PFSK-1 (cell line): ENCODE measurements at regions not wholly inside any gene's neighbourhood (a gene's known extent, or its start where the extent isn't known, plus 50 kb on each side); places are given as distances from the start of the nearest gene placed in this dataset.

Experiments used
- FOXP2 ChIP-seq: optimal IDR thresholded peaks from 2 replicates; pipeline ENCODE3; 2011; ENCODE audit warnings: borderline replicate concordance, control low read depth, inconsistent platforms; ENCODE audit not compliant: insufficient read depth; ENCODE audit errors: extremely low read length, extremely low read depth
- POLR2AphosphoS5 ChIP-seq: IDR thresholded peaks from 2 replicates; pipeline ENCODE4 v1.6.1; 2012; ENCODE audit warnings: low read depth, mild to moderate bottlenecking, control low read depth, low read length, moderate library complexity
- SIN3A ChIP-seq: IDR thresholded peaks from 2 replicates; pipeline ENCODE4 v1.6.1; 2012; ENCODE audit warnings: mild to moderate bottlenecking, low read length, moderate library complexity, borderline replicate concordance; ENCODE audit not compliant: insufficient read depth
- TAF1 ChIP-seq: IDR thresholded peaks from 2 replicates; pipeline ENCODE4 v1.6.1; 2012; ENCODE audit warnings: low read length, control low read depth, borderline replicate concordance; ENCODE audit not compliant: insufficient read depth
- TF ChIP-seq, protein P1 (sequence below), 2 experiments: IDR thresholded peaks; 2 replicates each; pipeline versions ENCODE4 v1.6.1 to v1.8.0; 2011 to 2012; ENCODE audit warnings: low read depth in 2 of 2, low read length in 2 of 2, control low read depth in 1 of 2, inconsistent platforms in 1 of 2, mild to moderate bottlenecking in 1 of 2, moderate library complexity in 1 of 2; ENCODE audit not compliant: insufficient read depth in 1 of 2

DNA sequence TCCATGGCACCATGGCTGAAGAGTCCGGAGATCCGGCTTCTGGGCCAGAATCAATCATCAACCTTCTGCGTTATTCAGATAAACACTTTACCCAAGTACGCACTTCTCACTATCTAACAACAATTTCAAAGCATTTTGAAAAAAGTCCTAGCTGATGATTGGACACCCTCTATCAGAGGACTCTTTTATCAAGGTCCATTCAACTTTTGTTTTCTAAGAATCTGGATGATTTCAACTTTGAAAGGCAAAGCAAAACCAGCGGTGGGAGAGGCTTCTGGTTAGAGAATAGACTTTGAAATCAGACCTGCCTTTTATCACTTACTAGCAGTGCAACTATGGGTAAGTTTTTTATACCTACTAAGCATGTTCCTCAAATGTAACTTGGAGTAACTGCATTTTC lies 293.6 kb upstream of the TNP1 start:
- TF ChIP-seq TAF1, result no peak
- TF ChIP-seq POLR2AphosphoS5, result no peak
- TF ChIP-seq, protein P1, sequence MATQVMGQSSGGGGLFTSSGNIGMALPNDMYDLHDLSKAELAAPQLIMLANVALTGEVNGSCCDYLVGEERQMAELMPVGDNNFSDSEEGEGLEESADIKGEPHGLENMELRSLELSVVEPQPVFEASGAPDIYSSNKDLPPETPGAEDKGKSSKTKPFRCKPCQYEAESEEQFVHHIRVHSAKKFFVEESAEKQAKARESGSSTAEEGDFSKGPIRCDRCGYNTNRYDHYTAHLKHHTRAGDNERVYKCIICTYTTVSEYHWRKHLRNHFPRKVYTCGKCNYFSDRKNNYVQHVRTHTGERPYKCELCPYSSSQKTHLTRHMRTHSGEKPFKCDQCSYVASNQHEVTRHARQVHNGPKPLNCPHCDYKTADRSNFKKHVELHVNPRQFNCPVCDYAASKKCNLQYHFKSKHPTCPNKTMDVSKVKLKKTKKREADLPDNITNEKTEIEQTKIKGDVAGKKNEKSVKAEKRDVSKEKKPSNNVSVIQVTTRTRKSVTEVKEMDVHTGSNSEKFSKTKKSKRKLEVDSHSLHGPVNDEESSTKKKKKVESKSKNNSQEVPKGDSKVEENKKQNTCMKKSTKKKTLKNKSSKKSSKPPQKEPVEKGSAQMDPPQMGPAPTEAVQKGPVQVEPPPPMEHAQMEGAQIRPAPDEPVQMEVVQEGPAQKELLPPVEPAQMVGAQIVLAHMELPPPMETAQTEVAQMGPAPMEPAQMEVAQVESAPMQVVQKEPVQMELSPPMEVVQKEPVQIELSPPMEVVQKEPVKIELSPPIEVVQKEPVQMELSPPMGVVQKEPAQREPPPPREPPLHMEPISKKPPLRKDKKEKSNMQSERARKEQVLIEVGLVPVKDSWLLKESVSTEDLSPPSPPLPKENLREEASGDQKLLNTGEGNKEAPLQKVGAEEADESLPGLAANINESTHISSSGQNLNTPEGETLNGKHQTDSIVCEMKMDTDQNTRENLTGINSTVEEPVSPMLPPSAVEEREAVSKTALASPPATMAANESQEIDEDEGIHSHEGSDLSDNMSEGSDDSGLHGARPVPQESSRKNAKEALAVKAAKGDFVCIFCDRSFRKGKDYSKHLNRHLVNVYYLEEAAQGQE (IDR thresholded peaks at IDR 0.05; ENCODE audit: insufficient read depth in 1 of 2, low read depth in 2 of 2, low read length in 2 of 2), result no peak
- TF ChIP-seq FOXP2, result no peak
- TF ChIP-seq SIN3A, result no peak

DNA sequence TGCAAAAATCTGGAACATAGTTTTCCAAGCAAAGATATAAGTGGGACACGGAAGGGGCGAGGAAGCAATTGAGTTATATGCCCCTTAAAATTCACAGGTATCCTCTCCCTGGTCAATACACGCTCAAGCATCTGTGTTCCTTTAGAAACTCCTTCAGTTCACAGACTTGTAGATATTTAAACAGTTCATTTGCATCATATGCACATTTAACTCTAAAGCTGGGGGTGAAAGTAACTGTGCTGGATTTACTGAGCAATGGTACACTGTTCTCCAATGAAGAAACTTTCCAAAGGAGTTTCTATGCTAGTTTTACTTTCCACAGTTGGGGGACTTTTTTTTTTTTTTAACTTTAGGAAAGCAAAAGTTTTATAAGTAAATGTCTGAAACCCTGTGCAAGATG lies 293.0 kb upstream of the TNP1 start:
- TF ChIP-seq POLR2AphosphoS5 (no peak), TAF1 (no peak)
- TF ChIP-seq, protein P1 (IDR thresholded peaks at IDR 0.05; ENCODE audit: insufficient read depth in 1 of 2, low read depth in 2 of 2, low read length in 2 of 2), result no peak

DNA sequence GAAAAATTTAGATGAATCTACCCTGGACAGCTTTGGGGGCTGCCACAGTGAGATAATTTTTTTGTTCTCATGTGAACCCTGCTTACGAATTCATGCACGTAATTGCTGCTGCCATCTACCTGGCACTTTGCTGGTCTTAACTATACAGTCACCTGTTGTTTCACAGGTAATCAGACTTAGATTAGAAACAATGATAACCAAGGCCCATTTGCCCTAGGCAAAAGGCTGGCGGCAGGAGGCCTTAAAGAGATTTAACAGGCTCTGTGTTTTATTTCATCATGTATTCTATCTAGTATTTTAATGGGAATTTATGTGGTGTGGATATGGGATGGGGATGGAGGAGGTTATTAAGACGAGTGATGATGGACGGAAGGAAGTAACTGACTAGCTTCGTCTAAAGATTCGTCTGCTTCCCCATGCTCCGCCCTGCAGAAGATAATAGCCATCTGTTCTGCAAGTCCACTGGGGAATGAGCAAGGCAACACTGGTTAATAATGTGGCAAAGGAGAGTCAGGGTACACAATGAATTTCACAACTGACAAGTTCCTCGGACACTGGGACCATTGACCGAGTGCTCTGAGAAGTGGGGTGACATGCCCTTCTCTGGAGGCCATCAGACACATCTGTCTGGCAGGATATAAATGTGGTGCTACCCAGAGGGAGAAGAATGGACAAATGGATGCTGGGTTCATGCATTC lies 291.8 kb upstream of the TNP1 start:
- TF ChIP-seq FOXP2 (no peak), POLR2AphosphoS5 (no peak), TAF1 (no peak), SIN3A (no peak)
- TF ChIP-seq, protein P1 (IDR thresholded peaks at IDR 0.05; ENCODE audit: insufficient read depth in 1 of 2, low read depth in 2 of 2, low read length in 2 of 2), result no peak

DNA sequence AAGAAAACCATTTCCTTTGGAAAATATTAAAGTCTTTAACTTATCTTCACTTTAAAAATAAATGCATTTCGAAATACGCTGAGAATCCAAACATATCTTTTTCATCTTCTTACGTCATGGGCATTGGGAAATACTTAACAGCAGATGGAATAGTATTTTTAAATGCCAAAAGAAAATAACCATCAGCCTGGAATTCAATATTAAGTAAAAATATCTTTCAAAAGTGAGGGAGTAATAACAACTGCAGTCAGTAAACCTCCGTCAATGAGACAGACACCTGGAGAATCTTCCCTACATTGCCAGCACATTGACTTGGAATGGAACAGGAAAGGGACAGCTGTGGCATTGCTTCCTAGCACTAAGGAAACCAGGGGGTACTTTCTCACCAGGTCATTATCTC lies 290.4 kb upstream of the TNP1 start:
- no peak for TF ChIP-seq SIN3A
- no peak for TF ChIP-seq POLR2AphosphoS5
- TF ChIP-seq, protein P1 (IDR thresholded peaks at IDR 0.05; ENCODE audit: insufficient read depth in 1 of 2, low read depth in 2 of 2, low read length in 2 of 2), result no peak
- TF ChIP-seq FOXP2, result no peak
- TF ChIP-seq TAF1, result no peak

DNA sequence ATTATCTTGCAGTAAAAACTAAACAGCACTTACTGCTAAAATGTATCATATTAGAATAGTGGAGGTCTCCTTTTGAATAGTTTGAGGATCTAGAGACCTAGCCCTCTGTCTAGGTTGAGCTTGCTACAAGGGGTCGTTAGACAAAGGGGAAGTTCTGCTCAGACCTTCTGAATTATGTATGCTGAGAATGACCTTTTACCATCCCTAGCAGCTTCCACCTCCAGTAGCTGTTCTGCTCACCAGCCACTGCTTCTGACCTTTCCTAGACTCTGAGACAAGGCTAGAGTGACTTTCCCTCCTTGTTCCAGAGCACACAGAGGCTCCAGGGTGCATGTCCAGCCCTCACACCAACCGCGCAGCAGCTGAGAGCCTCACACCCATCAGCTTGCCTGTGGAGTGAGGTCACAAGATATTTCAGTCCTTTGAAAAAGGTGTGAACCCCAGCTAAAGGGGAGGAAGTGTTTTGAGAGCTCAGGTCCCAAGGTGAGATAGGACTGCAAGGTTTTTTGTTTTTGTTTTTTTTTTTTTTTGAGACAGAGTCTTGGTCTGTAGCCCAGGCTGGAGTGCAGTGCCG lies 289.3 kb upstream of the TNP1 start:
- TF ChIP-seq SIN3A, result no peak
- TF ChIP-seq POLR2AphosphoS5, result no peak
- TF ChIP-seq FOXP2, result no peak
- TF ChIP-seq, protein P1 (IDR thresholded peaks at IDR 0.05; ENCODE audit: insufficient read depth in 1 of 2, low read depth in 2 of 2, low read length in 2 of 2), result no peak
- TF ChIP-seq TAF1, result no peak
